ENCODE measurements at regions not wholly inside any gene's neighbourhood (a gene's known extent, or its start where the extent isn't known, plus 50 kb on each side); places are given as distances from the start of the nearest gene placed in this dataset.

- in situ Hi-C loops (cut with MboI; ENCODE audit: low pct_unique_long_range_greater_than_20kb, low sequenced_read_pairs, unreplicated experiment): no loop called here
- TF ChIP-seq CTCF (IDR thresholded peaks at IDR 0.05; ENCODE audit: extremely low read depth, insufficient read depth, missing control alignments): no peak
- DNase-seq (ENCODE audit: low spot score): no peak
Measured at GRCh38 chr11:109609454-109610185, 187.6 kb downstream of the C11orf87 start.

- no peak for TF ChIP-seq CTCF (IDR thresholded peaks at IDR 0.05; ENCODE audit: extremely low read depth, insufficient read depth, missing control alignments)
- in situ Hi-C loops (cut with MboI; ENCODE audit: low pct_unique_long_range_greater_than_20kb, low sequenced_read_pairs, unreplicated experiment): no loop called here
- DNase-seq (ENCODE audit: low spot score): no peak
Measured at GRCh38 chr11:109612496-109612895, 190.5 kb downstream of the C11orf87 start.

- in situ Hi-C loops (cut with MboI; ENCODE audit: low pct_unique_long_range_greater_than_20kb, low sequenced_read_pairs, unreplicated experiment): no loop called here
- DNase-seq (ENCODE audit: low spot score): no peak
- no peak for TF ChIP-seq CTCF (IDR thresholded peaks at IDR 0.05; ENCODE audit: extremely low read depth, insufficient read depth, missing control alignments)
Measured at GRCh38 chr11:109619498-109619897, 197.5 kb downstream of the C11orf87 start.

- in situ Hi-C loops (cut with MboI; ENCODE audit: low pct_unique_long_range_greater_than_20kb, low sequenced_read_pairs, unreplicated experiment): no loop called here
- TF ChIP-seq CTCF (IDR thresholded peaks at IDR 0.05; ENCODE audit: extremely low read depth, insufficient read depth, missing control alignments): no peak
- no peak for DNase-seq (ENCODE audit: low spot score)
Measured at GRCh38 chr11:109629734-109630133, 207.7 kb downstream of the C11orf87 start.

GRCh38 chr11:109641549-109641948, 219.6 kb downstream of the C11orf87 start:
- peak; percentile 16 for TF ChIP-seq CTCF (IDR thresholded peaks at IDR 0.05; ENCODE audit: extremely low read depth, insufficient read depth, missing control alignments)
- in situ Hi-C loops (cut with MboI; ENCODE audit: low pct_unique_long_range_greater_than_20kb, low sequenced_read_pairs, unreplicated experiment): no loop called here
- DNase-seq (ENCODE audit: low spot score): no peak

- DNase-seq (ENCODE audit: low spot score): no peak
Measured at GRCh38 chr11:109644152-109644551, 222.2 kb downstream of the C11orf87 start.

More at GRCh38 chr11:109644152-109644551, 222.2 kb downstream of the C11orf87 start:
- no peak for TF ChIP-seq CTCF (IDR thresholded peaks at IDR 0.05; ENCODE audit: extremely low read depth, insufficient read depth, missing control alignments)
- in situ Hi-C loops (cut with MboI; ENCODE audit: low pct_unique_long_range_greater_than_20kb, low sequenced_read_pairs, unreplicated experiment): no loop called here

Measured in GM13977 (cell line).